ENCODE measurements at regions not wholly inside any gene's neighbourhood (a gene's known extent, or its start where the extent isn't known, plus 50 kb on each side); places are given as distances from the start of the nearest gene placed in this dataset.

DNA sequence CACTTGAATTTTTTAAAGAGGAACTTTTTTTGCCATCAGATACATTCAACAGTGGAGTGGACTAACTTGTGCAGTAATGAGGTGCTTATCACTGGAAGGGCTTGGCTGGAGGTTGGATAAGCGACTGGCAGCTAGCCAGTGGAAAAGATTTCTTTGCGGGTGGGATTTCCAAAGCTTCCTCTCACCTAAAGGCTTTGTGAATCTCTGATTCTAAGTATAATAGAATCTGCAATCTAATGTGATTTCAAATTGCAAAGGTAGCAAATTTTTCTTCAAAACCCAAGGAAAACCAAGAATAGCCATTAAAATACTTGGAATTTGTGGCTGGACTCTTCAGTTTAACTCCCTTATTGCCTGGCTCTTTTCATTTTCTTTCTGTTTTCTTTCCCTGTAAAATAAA, 460.4 kb upstream of the MARCKS start:
- intact Hi-C loops (cut with micrococcal nuclease) = no loop called here

DNA sequence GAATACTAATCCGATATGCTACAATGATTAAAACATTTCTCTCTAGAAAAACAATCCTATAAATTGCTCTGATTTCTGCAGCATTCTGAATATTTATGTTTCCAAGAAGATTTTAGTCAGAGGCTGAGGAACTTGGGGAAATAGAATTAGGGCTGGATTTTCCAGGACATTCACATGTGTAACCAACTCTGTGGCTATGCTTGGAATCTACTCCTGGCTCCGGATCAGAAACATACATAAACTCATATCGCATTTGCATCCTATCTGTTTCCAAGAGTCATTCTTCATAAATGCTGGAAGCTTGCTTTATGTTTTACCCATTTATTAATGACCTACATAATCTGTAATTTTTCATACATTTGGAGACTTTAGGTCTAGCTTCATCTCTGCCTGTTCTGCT, 459.9 kb upstream of the MARCKS start:
- intact Hi-C loops (cut with micrococcal nuclease) = no loop called here

DNA sequence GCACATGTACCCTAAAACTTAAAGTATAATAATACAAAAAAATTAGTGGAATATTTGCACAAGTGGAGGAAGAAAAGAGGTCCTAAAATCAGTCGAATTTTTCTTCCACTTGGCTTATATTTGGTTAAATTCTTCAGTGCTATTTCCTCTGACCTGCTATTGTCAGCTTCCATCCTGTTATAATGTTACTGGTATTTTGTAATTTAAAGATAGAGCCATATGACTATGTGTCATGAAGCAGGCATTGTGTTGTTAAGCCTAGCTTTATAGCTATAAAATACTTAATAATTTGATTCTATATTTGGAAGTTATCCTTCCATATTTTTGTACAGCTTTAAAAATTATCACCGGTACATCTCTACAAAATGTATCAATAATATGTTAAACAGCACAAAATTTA, 455.9 kb upstream of the MARCKS start:
- intact Hi-C loops (cut with micrococcal nuclease) = no loop called here

DNA sequence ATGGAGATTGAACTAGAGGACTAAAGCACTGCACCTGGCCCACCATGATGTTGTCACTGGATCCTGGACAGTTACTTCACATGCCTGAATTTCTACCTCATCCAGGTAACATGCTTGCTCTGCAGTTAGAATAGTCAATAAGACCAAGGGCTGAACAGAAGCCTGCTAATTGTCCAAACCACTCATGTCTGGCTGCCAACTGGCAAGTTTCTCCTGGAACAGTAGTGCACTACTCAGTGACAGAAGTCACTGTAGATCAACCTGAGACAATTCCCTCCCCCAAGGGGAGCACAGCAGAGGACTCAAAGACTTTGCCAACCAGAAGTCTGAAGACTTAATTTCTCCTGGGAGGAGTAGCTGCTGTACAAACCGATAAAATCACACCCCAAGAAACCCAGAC, 454.6 kb upstream of the MARCKS start:
- intact Hi-C loops (cut with micrococcal nuclease) = no loop called here

DNA sequence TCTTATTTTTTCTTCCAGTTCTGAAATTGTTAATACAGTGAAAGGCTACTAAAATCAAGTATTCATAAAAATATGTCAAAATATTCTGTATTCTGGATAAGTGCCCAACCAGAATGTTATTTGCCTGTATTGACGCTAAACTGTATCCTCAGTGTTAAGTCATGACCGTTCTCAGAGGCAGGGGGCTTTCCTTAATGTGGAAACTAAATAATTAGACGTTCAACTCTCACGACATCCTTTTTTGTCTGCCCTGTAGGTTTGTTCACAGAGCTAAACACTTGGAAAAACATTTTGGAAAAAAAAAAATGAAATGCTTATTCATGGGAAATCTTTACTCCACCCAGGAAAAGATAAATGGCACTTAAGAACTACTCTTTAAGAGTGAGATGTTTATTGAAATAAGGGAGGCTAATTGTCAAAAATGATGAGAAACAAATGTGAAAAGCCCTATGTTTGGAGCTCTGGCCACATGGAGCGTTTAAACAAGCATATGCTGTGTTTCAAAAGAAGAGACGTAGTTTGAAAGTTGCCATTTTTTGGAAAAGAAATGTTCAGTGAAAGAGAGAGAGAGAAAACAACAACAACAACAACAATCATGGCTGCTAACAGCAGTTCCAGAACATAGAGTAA, 453.1 kb upstream of the MARCKS start:
- intact Hi-C loops (cut with micrococcal nuclease) = no loop called here

DNA sequence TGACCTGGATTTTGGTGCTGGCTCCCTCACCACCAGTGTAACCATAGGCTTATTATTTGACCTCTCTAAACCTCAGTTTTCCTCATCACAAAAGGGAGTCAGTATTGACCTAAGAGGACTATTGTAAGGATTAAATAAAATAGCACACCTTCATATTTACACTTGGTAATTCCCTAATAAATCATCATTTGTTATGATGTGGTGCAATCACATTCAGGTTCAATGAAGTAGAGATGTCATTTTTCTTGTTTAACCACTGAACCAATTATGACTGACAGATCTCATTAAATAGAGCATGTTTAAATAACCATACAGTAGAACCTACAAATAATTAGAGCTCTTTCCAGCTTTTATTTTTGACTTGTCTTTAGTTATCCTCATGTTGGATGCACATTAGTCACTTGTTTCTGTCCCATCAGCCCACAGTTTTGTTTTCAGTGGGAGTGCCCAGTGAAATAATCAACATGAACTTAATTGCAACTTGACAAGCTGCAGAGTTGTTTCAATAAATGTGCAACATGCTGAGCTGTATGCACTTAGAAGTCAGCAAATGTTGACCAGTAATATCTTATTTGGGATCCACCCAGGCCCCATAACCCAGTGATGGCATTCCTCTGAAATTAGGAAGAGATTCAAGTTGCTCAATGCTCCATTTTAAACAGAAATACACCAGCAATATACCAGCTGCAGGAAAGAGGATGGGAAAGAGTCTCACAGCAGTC, 451.7 kb upstream of the MARCKS start:
- intact Hi-C loops (cut with micrococcal nuclease) = no loop called here

DNA sequence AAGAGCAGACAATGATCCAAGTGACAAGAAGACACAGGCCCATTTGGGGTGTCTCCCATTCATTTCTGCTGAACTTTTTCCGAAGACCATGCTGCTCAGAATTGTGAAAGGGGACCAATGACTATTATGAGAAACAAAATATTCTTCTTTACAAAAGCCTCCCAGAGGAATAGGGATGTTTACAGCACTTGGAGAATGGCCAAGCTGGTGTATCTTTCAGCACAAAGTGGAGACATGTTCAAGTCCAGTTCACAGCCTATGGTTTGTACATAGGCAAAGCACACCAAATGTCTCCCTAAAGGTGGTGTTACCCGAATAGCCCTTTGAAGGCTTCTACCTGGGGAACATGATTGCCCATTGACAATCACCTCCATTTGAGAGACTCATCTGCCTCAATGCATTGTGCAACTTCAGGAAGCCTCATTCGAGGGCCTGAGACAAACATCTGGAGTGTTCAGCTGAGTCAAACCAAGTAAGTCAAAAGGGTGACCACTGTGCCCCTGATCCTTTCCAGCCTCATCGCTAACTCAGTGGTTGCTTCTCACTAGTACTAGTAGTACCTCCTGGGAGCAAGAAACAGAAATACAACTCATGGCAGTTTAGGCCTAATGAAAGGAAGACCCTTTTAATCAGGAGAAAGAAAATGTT, 451.0 kb upstream of the MARCKS start:
- intact Hi-C loops (cut with micrococcal nuclease) = no loop called here

DNA sequence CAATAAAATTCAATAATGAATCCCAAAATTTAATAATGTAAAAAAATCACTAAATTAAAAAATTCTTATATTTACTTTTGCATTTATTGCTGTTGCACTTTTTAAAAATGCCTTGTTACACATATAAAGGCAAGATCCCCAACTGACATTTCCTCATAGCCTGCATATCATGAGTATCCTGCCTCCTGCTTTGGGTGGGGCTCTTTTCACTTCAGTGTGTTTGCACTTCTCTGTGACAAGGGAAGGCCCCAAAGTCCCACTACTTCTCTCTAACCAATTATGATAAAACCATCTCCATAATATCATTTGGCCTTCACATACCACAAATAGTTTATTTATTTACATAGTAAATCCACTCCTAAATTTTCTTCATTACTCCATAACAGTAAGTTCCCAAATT, 446.1 kb upstream of the MARCKS start:
- intact Hi-C loops (cut with micrococcal nuclease) = no loop called here

DNA sequence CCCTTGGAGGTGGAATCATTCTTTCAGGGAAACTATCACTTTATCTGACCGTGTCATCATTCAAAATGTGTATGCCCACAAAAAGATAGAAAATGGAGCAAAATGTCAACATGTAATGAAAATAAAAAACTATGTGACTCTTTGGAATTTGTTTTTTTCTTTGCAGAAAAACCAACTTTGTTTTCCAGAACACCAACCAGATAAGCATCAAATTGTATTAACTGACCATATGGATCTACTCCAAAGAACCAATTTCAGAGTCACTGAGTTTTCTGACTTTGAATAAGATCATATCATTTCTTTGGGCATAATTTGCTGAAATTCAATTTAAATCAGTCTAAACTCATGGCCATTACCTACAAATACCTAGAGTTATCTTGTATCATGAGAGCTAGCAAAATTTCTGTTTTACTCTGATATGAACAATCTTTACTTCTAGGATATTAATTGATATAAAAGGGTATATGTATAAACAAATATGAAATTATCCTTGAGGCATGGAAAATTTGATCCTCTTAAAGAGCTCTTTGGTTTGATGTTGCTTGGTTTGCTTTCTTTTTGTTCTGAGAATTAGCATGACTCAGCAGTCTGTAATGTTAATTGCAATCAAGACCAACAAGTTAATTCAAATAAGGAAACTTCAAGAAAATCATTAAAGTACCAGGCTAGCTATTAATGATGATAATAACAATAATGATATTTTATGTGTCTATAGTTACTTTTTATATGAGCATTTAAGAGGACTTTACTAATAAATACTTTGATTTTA, 444.4 kb upstream of the MARCKS start:
- intact Hi-C loops (cut with micrococcal nuclease) = no loop called here

DNA sequence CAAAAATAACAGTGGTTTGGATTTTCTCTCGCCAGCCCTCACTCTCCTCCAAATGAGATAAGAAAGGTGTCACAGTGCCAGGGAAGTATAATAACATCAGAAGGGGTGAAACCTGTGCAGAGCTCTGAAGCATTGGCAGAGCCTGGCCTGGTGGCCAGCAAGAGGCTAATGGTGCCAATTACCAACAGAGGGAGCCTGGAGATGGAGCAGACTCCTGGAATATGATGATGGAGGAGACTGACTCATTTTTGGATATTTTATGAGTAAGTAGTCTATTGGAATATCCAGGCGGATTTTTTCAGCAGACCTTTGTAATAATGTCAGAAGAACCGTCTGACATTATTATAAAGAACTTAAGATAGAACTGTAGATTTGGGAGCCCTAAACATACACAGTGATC, 442.6 kb upstream of the MARCKS start:
- intact Hi-C loops (cut with micrococcal nuclease) = no loop called here

DNA sequence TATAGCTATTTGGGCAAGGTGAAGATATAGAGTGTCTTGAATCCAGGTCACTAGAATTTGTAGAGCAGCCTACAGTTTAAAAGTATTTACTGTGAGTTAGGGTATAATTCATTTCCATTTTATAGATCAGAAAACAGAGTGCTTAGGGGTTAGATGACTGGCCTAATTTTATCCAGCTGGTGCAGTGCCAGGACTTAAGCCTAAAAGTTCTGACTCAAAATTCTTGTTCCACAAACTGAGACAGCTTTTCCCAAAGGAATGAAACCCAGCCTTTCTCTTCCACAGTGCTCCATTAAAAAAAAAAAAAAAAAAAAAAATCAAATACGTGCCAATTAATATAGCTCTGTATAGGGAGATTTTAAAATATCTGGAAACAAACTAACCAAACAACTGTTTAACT, 441.0 kb upstream of the MARCKS start:
- intact Hi-C loops (cut with micrococcal nuclease) = no loop called here

DNA sequence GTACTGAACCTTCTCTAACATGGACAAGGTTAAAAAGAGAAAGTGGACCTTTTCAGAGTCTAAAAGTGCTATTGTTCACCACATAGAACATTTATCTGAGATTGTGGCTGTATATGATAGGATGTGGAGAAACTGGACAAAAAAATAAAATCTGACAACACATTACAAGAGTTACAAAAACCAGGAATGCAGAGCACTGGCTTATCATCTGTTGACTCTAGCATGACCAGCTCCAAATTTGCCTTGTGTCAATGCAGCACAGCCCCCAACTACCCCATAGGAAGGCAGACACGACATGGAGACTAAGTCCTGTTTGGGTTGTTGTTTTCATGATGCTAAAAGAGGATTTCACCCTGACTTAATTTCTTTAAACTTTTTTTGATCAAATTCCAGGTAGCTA, 436.9 kb upstream of the MARCKS start:
- intact Hi-C loops (cut with micrococcal nuclease) = no loop called here

DNA sequence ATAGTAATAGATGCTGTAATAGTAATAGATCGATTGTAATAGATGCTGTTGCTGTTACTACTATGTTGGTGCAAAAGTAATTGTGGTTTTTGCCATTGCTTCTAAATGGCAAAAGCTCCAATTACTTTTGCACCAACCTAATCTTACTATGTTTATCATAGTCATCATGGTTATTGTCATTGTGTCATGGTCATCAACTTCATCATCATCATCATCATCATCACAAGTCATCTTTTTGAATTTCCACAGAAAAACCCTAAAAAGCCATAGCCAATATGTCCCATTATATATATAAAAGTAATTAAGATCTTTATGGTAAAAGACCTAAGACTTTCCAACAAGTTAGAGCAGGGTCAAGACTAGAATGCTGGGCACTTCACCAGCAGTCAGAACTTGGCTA, 435.1 kb upstream of the MARCKS start:
- intact Hi-C loops (cut with micrococcal nuclease) = no loop called here

DNA sequence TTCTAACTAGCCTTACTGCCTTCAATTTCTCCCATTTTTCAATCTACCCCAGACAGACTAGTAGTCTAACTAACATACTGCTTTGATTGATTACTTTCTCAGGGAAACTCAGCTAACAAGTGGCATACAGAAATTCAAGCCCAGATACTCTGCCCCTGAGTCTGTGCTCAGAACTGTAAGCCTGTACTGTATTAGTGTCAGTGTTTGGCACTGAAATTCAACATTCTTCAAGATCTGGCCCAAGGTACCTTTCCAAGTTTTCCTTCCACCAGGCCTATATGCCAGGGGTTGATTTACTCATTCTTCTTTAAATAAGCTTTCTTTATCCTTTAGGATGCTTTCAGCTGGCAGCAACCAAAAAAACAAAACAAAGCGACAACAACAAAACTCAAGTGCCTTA, 433.2 kb upstream of the MARCKS start:
- intact Hi-C loops (cut with micrococcal nuclease) = no loop called here

DNA sequence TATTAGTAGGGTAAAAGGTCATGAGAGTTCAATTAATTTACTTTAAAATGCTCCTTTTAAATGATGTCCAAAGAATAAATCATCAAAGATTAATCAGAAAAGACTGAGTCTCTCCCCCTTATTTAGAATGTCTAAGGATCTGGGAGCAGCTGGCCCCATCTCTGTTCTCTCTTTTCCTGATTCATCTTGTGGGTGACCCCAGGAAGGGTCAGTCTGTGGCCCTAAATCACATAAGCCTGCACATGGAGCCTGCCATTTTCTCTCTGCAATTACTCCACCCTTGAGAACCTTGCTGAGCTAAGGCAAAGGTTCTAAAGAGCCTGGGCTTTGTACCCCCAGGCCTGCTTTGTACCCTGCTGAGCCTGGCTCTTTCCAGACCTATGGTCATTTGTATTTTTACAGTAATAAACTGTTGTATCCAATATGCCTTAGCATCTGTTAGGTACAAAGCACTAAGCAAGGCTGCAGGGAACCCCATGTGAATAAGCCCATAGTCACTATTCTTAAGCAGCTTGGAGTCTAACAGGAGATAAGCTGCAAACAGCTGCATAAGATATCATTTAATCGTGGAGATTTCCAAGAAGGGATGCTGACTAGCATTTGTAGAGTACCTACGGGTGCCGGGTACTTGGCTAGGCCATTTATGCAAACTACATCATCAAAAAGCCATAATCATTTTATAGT, 431.0 kb upstream of the MARCKS start:
- intact Hi-C loops (cut with micrococcal nuclease) = no loop called here

DNA sequence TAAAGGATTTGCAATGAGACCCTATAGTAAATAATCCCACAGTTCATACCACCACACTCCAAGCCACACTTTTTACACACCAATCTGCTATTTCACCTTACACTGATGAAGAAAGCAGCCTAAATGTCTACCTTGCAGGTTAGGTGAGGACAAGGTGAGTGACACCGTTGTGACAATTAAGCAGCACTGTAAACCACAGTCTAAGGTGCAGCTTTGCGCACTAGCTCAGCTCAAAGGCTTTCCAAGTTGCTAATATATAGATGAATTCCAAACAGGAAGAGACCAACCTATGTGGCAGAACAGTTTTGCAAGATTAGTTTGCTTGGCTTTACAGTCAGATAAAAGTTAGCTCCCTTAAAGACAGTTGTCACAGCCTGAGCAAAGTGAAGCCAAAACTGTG, 429.5 kb upstream of the MARCKS start:
- intact Hi-C loops (cut with micrococcal nuclease) = no loop called here

DNA sequence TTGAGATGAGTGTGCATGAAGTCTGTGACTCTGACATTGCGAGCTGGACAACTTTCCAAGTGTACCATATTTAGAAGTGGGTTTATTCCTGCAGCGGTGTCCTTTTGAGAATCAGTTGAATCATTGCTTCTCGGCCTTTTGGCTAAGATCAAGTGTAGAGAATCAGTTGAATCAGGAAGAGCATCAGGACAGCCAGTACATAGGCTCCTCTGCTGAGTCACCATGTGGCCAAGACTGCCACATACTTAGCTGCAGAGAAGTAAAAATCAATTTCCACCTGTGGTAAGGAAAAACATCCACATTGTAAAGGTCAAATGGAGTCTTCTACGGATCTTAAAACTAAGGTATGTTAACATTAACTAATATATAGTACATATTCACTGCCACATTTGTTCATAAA, 428.4 kb upstream of the MARCKS start:
- intact Hi-C loops (cut with micrococcal nuclease) = no loop called here

DNA sequence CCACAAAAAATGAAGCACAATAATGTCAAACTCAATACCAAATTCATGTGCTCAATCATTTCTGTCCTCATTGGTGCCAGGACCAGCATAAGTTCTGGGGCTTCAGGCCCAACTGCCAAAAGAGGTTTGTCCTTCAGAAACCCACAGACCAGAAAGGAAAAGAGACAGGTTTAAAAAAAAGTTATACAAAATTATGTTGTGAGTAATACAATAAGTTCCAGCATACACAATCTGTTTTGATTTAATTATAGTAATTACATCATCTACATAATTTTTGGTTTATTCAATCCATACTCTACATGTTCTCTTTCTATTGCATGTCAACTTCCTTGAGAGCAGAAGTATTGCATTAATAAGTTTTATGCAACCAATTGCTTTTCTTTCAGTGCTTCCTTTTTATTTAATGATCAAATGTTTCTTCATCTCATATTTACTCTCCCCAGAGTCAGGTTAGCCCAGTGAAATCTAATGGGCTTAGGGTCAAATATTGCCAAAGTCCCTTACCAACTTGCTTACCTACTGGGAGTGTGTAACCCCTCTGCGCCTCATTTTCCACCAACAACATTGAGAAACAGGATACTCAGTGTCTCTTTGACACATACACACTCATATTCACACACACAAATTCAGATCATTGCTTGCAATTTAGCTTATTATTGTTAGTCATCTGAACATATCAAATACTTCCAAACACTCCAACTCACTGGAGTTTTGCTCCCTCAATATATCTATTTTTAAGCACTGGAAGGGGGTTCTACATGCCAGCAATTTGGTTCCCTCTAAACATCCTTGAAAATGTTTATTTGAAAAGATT, 424.4 kb upstream of the MARCKS start:
- intact Hi-C loops (cut with micrococcal nuclease) = no loop called here

DNA sequence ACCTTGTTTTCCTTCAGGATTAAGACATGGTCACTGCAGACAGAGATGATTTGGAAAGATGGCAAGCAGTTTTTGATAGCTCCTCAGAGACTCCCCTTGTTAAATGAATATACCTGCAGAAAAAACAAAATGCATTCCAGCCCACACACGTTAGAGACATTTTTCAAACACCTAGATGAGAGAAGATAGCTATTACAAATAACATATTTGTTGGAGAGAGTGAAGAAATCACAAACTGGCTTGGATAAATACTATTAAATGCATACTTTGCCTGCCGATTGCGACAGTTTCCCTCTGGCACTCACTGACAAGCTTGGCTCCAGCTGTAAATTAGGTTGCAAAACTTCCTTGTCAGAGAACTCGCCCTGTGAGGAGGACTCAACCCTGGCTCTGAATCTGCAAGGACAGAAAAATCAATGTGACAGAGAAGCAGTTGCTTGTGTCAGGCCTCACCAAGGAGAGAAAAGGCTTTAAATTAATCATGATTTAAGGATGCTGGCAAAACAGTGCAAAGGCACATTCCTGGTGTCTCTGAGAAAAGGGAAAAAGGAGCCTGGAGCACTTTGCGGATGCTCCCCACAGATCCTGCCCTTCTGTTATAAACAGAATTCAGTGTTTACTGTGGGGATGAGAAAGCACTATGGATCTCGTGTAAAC, 423.7 kb upstream of the MARCKS start:
- intact Hi-C loops (cut with micrococcal nuclease) = no loop called here

DNA sequence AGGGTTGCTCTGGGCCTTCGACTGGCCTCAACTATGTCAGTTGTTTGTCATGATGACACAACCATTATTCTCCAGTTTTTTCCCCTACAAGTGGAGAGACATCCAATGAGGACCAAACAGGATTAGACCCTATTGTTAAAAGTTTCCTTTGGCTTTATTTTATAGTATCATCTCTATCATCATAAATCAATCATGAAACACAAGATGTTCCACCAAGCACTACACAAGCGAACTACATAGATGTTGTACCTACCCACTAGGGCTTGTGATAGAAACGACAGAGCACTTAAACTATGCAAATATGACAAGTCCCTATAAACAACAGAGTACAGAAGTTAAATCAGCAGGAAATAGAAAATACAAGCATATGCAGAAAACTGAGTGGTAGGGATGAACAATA, 422.5 kb upstream of the MARCKS start:
- intact Hi-C loops (cut with micrococcal nuclease) = no loop called here

Measured in T-helper 1 cell treated with Interleukin-12 subunit alpha and Interleukin-12 subunit beta and Interleukin-4 antibody, amounts not matched to agents 30 ng/mL and 1 ng/mL, for 36 hours (primary cell).